B cell (primary cell): ENCODE measurements at regions not wholly inside any gene's neighbourhood (a gene's known extent, or its start where the extent isn't known, plus 50 kb on each side); places are given as distances from the start of the nearest gene placed in this dataset.

ENCODE experiments used
- ATAC-seq: fragments of 200-7000 bp; cut with Tn5 transposase; one replicate; pipeline ENCODE4 v1.10.0; 2021; ENCODE audit warnings: low read depth, mild to moderate bottlenecking, moderate number of reproducible peaks, moderate library complexity
- CTCF ChIA-PET: fragments of 350-600 bp; sonication (Branson Sonifier 250); formaldehyde crosslinking; loops from one replicate; lab custom pipeline; 2021; ENCODE audit warnings: antibody characterized with exemption, inconsistent platforms; lab: Charles Lee
- POLR2A ChIA-PET: fragments of 350-600 bp; sonication (Branson Sonifier 250); formaldehyde crosslinking; loops from one replicate; lab custom pipeline; 2021; ENCODE audit warnings: antibody characterized with exemption; lab: Charles Lee
- DNase-seq: peaks from one replicate; pipeline ENCODE4 v3.0.0; 2013
- H2AFZ ChIP-seq: 2 replicates; pipeline ENCODE4 v1.6.1; 2012; ENCODE audit warnings: mild to moderate bottlenecking, low read depth, low read length; ENCODE audit not compliant: insufficient read depth, poor library complexity, severe bottlenecking
- H3K27ac ChIP-seq, 2 donors: 1 replicate in 1 of 2; 2 replicates in 1 of 2; pipeline ENCODE4 v1.5.1; 2012 to 2013; ENCODE audit warnings: low read length in 2 of 2, mild to moderate bottlenecking in 2 of 2, moderate library complexity in 1 of 2
- H3K27me3 ChIP-seq, 4 experiments: fragments of 200-600 bp in 1 of 4; sonication (generic) in 1 of 4; replicated peaks in 1 of 4; 1 replicate in 2 of 4; 2 replicates in 2 of 4; pipeline versions ENCODE4 v1.6.1 to v1.7.0; 2013 to 2016; ENCODE audit warnings: low read length in 3 of 4, mild to moderate bottlenecking in 2 of 4, mixed read lengths in 1 of 4, moderate library complexity in 1 of 4; ENCODE audit not compliant: insufficient read depth in 4 of 4, control insufficient read depth in 3 of 4; ENCODE audit errors: control extremely low read depth in 1 of 4
- H3K36me3 ChIP-seq, 2 experiments: replicated peaks in 1 of 2; 1 replicate in 1 of 2; 2 replicates in 1 of 2; pipeline versions ENCODE4 v1.6.1 to v1.7.1; 2013; ENCODE audit warnings: low read length in 1 of 2; ENCODE audit not compliant: insufficient read depth in 2 of 2, control insufficient read depth in 1 of 2; ENCODE audit errors: control extremely low read depth in 1 of 2, extremely low read depth in 1 of 2
- H3K4me1 ChIP-seq, 2 donors: fragments of 200-600 bp in 1 of 2; sonication (generic) in 1 of 2; 1 replicate in 1 of 2; 2 replicates in 1 of 2; pipeline versions ENCODE4 v1.5.1 to v1.6.1; 2013 to 2017; ENCODE audit warnings: low read length in 2 of 2; ENCODE audit not compliant: control insufficient read depth in 2 of 2, insufficient read depth in 2 of 2
- H3K4me2 ChIP-seq: replicated peaks from 2 replicates; pipeline ENCODE3; 2012; ENCODE audit warnings: mild to moderate bottlenecking, low read depth, low read length; ENCODE audit not compliant: poor library complexity, severe bottlenecking
- H3K4me3 ChIP-seq, 5 experiments: fragments of 200-600 bp in 1 of 5; sonication (generic) in 1 of 5; 1 replicate in 3 of 5; 2 replicates in 2 of 5; pipeline versions ENCODE4 v1.5.1 to v1.7.0; 2011 to 2016; ENCODE audit warnings: low read length in 4 of 5, mild to moderate bottlenecking in 4 of 5, low read depth in 2 of 5, control low read depth in 1 of 5, moderate library complexity in 1 of 5; ENCODE audit not compliant: insufficient read depth in 1 of 5; ENCODE audit errors: control extremely low read depth in 1 of 5, extremely low read depth in 1 of 5
- H3K79me2 ChIP-seq: fragments of 200-600 bp; sonication (generic); one replicate; pipeline ENCODE4 v1.6.0; 2016; ENCODE audit warnings: low read length; ENCODE audit not compliant: control insufficient read depth, insufficient read depth
- H3K9ac ChIP-seq: fragments of 200-600 bp; sonication (generic); 2 replicates; pipeline ENCODE4 v1.6.1; 2017; ENCODE audit warnings: mild to moderate bottlenecking, low read length, moderate library complexity
- H3K9me3 ChIP-seq, 3 donors: one replicate each; pipeline versions ENCODE4 v1.6.1 to v1.7.1; 2013; ENCODE audit warnings: low read length in 2 of 3; ENCODE audit not compliant: control insufficient read depth in 2 of 3, insufficient read depth in 1 of 3; ENCODE audit errors: control extremely low read depth in 1 of 3
- H4K20me1 ChIP-seq: 2 replicates; pipeline ENCODE4 v1.6.0; 2012; ENCODE audit warnings: mild to moderate bottlenecking, low read length; ENCODE audit not compliant: insufficient read depth, control insufficient read depth, poor library complexity, severe bottlenecking
- H3K27ac Mint-ChIP-seq: one replicate; pipeline ENCODE4 v1.8.0; 2021; ENCODE audit warnings: mixed read lengths
- H3K27me3 Mint-ChIP-seq: one replicate; pipeline ENCODE4 v1.8.0; 2021; ENCODE audit warnings: mixed read lengths
- H3K4me1 Mint-ChIP-seq: one replicate; pipeline ENCODE4 v1.8.0; 2021; ENCODE audit warnings: mixed read lengths
- H3K4me3 Mint-ChIP-seq: one replicate; pipeline ENCODE4 v1.8.0; 2021; ENCODE audit warnings: mixed read lengths
- H3K9me3 Mint-ChIP-seq: one replicate; pipeline ENCODE4 v1.8.0; 2022; ENCODE audit warnings: mixed read lengths; ENCODE audit not compliant: insufficient read depth
- EZH2 ChIP-seq: IDR thresholded peaks from 2 replicates; pipeline ENCODE4 v1.6.1; 2012; ENCODE audit warnings: borderline replicate concordance, low read depth, mild to moderate bottlenecking, moderate library complexity, low read length; ENCODE audit not compliant: insufficient read depth, poor library complexity, severe bottlenecking
- WGBS: methylation state at CpG from one replicate; pipeline ENCODE4 v1.1.5; 2013; ENCODE audit warnings: missing lambda C conversion rate; ENCODE audit not compliant: insufficient coverage; 5-methylcytosine and 5-hydroxymethylcytosine counted together
- intact Hi-C: fragments of 100-400 bp; cut with micrococcal nuclease; formaldehyde crosslinking; loops from one replicate; pipeline ENCODE4 v1.10.0; 2022
- TF ChIP-seq, protein P1 (sequence below): fragments of 200-600 bp; IDR thresholded peaks from one replicate; pipeline ENCODE4 v1.8.0; 2022; ENCODE audit warnings: antibody characterized with exemption, mild to moderate bottlenecking

DNA sequence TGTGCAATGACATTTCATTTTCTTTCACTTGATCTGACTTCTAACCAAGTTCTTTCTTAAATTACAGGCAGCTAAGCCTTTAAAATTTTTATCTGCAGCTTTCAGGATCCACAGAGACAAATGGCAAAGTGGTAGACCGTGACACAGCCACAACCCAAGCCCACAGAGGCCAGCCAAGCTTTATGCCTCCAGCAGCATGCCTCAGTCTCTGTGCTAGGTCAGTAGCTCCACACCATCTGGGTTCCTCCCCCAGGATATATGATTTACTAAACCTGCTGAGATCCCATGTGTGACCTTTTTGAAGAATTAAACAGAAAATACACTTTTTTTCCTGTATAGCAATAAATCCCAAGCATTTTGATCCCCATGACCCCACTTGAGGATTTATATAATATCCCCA lies 290.4 kb upstream of the CAND1 start:
- ChIA-PET CTCF (no interaction called here), POLR2A (no interaction called here)
- peaks cover 30% of the 10 kb centered on the region for H3K27me3 Mint-ChIP-seq
- ATAC-seq: no peak
- TF ChIP-seq, protein P1, sequence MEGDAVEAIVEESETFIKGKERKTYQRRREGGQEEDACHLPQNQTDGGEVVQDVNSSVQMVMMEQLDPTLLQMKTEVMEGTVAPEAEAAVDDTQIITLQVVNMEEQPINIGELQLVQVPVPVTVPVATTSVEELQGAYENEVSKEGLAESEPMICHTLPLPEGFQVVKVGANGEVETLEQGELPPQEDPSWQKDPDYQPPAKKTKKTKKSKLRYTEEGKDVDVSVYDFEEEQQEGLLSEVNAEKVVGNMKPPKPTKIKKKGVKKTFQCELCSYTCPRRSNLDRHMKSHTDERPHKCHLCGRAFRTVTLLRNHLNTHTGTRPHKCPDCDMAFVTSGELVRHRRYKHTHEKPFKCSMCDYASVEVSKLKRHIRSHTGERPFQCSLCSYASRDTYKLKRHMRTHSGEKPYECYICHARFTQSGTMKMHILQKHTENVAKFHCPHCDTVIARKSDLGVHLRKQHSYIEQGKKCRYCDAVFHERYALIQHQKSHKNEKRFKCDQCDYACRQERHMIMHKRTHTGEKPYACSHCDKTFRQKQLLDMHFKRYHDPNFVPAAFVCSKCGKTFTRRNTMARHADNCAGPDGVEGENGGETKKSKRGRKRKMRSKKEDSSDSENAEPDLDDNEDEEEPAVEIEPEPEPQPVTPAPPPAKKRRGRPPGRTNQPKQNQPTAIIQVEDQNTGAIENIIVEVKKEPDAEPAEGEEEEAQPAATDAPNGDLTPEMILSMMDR: no peak
- no peak for TF ChIP-seq EZH2
- Histone ChIP-seq H3K27me3 (no peaks in the 10 kb centered on the region), H3K4me1 (no peaks in the 10 kb centered on the region), H4K20me1 (no peaks in the 10 kb centered on the region), H3K79me2 (no peaks in the 10 kb centered on the region), H3K9me3 (no peaks in the 10 kb centered on the region), H3K4me3 (no peak overlapping the region), H3K36me3 (no peaks in the 10 kb centered on the region), H3K9ac (no peak overlapping the region), H3K4me2 (no peak overlapping the region), H2AFZ (no peak overlapping the region), H3K27ac (no peak overlapping the region)
- 58% methylated on average over 1 of the region's 1 CpG for WGBS
- H3K27ac Mint-ChIP-seq: no peak overlapping the region
- H3K9me3 Mint-ChIP-seq: no peaks in the 10 kb centered on the region
- intact Hi-C loops: no loop called here
- no peak for DNase-seq
- no peak overlapping the region for H3K4me3 Mint-ChIP-seq
- no peaks in the 10 kb centered on the region for H3K4me1 Mint-ChIP-seq

DNA sequence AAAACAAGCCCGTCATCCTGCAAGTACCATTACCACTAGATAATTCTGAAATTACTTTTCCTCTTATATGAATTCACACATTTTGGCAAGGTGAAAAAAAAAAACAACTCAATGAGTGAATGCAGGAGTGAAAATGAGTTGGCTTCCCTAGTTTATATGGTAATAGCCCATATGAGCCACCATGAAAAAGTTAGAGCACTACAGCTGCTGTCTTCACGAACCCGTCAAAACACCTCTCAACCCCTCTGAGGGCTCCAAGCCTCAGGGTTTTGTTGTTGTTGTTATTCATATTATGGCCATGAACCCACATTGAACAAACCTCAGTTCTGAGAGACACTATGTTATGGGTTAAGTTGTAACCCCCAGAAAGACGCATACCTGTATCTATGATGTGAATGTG lies 289.9 kb upstream of the CAND1 start:
- H3K4me2 ChIP-seq: no peak overlapping the region
- no peak overlapping the region for H3K4me3 ChIP-seq
- H3K79me2 ChIP-seq: no peaks in the 10 kb centered on the region
- H3K4me1 Mint-ChIP-seq: no peaks in the 10 kb centered on the region
- no peaks in the 10 kb centered on the region for H4K20me1 ChIP-seq
- H3K9me3 Mint-ChIP-seq: no peaks in the 10 kb centered on the region
- intact Hi-C loops: no loop called here
- H3K9ac ChIP-seq: no peak overlapping the region
- ATAC-seq (no peak), DNase-seq (no peak)
- TF ChIP-seq EZH2: no peak
- TF ChIP-seq, protein P1: no peak
- H3K9me3 ChIP-seq: no peaks in the 10 kb centered on the region
- CTCF ChIA-PET: no interaction called here
- WGBS: no CpG with 5 or more reads among the region's 4 CpGs
- H3K27ac ChIP-seq: no peak overlapping the region
- H3K36me3 ChIP-seq: no peaks in the 10 kb centered on the region
- peaks cover 29% of the 10 kb centered on the region for H3K27me3 Mint-ChIP-seq
- H2AFZ ChIP-seq: no peak overlapping the region
- no peaks in the 10 kb centered on the region for H3K27me3 ChIP-seq
- H3K4me3 Mint-ChIP-seq: no peak overlapping the region
- POLR2A ChIA-PET: no interaction called here
- no peak overlapping the region for H3K27ac Mint-ChIP-seq
- no peaks in the 10 kb centered on the region for H3K4me1 ChIP-seq
